ENCODE measurements at regions not wholly inside any gene's neighbourhood (a gene's known extent, or its start where the extent isn't known, plus 50 kb on each side); places are given as distances from the start of the nearest gene placed in this dataset.
"Not testable (repeated sequence)": the region's sequence is repeated elsewhere in the genome, so short reads cannot be mapped to it uniquely, and the experiment has no call there.

GRCh38 chr6:125549202-125549884, 200.1 kb upstream of the HEY2 start:
- DNase-seq: no peak

DNA sequence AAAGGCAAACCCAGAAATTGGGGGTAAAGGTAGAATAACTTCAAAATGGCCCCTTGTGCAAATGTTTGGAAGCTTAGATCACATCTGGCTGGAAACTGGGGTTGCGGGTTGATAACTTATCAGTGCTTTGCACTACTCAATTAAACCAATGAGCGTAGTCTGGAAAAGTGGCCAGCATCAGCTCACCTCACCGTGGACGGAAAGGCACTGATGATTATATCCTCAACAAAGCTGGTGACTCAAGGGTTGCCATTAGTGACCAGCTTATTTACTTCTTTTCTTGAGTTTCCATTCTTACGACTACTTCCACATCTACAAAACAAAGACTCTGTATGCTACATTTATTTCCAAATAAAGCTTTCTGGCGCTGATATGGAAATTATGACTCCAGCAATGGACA, 198.5 kb upstream of the HEY2 start:
- no peak for DNase-seq

DNA sequence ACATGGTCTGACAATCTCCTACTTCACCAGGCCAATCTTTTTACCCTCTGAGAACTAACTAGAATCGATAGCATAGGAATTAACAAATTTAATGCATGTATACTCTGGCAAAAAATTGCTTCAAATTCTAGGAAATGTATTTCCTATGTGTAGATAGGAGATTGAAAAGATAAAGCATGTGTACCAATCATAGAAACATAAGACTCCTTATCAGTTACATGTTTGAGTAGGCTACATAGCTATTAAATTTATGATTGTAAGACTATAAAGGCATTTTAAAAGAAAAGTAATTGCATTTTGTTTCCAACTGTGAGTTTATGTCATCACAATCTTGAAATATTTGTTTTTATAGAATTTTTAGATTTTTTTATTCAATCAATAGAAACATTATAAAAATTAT, 196.6 kb upstream of the HEY2 start:
- DNase-seq: no peak

GRCh38 chr6:125554456-125554855, 195.0 kb upstream of the HEY2 start:
- DNase-seq: no peak

DNA sequence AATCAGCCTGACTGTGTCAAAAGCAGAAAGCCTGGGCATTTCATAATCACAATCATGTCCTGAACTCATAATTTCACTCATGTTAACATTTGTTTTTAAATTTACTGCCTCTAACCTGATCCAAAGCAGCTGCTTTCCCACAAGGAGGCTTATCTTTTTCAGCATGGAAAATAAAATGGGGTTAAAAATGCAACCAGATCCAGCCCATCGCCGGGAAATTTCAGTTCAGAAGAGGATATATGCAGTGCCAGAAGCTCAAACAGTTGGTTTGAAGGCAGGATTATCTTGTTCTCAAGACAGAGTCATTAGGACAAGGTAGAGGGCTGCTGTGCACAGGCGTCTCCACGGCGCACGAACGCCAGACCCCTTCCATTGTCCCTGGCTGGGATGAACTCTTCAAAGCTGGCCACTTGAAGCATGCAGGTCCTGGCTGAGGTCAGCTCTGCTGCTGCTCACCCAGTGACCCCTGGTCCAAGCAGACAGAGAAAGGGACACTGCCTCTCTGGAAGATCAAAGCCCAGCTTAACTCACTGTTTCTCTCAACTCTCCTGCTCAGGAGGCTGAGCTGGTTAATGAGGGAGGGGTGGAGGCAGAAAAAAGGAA, 191.1 kb upstream of the HEY2 start:
- DNase-seq: no peak

DNA sequence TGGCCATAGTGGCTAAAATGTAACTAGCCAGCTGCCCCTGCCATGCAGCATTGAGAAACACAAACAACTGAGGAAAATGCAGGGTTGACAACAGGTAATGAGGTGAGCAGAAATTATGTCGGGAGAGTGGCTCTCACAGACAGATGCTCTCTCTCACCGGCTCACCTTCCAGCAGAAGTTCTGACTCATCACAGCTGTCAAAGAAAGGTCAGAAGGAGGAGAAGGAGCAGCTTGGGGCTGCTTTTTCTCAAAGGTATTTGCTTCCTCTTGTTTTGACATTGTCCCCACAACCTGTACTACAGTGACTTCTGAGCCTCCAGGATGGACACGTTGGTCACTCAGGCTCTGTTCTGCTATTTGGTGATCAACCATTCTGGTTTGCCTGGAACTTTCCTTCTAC, 190.5 kb upstream of the HEY2 start:
- DNase-seq: no peak

GRCh38 chr6:125562156-125562555, 187.3 kb upstream of the HEY2 start:
- no peak for DNase-seq

- DNase-seq: no peak
Observed at GRCh38 chr6:125564941-125565340, 184.5 kb upstream of the HEY2 start.

DNA sequence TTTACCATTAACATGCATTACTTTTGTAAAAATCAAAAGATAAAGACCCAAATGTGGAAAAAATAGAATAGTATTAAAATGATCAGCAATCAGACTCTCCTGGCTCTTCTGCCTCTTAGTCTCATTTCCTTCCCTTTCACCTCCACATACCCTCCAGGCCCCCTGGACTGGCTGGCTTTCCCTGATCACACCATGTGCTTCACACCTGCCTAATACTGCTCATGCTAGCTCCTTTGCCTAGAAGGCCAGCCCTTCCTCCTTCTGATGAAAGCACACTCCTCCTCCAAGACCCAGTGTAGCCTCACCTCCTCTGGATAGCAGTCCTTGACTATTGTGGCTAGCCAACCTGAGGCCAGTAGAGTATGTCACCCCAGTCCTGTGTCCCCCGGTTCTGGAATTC, 182.0 kb upstream of the HEY2 start:
- no peak for DNase-seq

DNA sequence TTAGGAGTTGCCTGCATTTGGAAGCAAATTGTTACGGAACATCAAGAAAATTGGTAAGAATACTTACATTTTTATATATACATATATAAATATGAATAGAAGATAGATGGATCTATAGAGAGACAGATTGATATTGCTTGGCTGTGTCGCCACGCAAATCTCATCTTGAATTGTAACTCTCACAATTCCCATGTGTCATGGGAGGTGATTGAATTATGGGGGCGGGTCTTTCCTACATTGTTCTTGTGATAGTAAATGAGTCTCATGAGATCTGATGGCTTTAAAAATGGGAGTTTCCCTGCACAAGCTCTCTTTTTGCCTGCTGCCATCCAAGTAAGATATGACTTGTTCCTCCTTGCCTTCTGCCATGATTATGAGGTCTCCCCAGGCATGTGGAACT, 180.8 kb upstream of the HEY2 start:
- no peak for DNase-seq

- no peak for DNase-seq
Observed at GRCh38 chr6:125570526-125570925, 178.9 kb upstream of the HEY2 start.

DNA sequence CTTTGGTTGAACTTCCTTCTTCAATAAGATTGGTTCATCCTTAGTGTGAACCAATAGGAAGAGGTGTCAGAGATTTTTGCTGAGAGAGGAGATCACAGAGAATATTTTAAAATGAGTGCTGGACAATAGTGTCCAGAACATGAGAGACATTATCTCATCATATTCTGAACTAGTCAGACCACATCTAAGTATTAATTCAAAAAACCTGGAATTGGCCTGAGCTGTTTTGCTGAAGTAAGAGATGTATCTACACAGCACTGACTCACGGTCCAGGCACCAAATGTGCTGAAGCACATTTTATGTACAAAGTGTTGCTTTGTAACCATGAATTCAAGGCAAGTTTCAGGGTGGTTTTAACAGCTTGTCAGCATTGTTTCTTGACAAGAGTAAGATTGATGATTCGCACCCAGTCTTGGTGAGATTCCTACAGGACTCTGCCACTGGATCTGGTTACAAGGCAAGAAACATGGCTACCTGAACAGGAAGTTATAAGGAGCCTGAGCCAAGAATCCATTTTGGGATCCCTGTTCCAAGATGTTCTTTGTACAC, 178.2 kb upstream of the HEY2 start:
- DNase-seq: no peak

- no peak for DNase-seq
Observed at GRCh38 chr6:125574604-125575003, 174.8 kb upstream of the HEY2 start.

DNA sequence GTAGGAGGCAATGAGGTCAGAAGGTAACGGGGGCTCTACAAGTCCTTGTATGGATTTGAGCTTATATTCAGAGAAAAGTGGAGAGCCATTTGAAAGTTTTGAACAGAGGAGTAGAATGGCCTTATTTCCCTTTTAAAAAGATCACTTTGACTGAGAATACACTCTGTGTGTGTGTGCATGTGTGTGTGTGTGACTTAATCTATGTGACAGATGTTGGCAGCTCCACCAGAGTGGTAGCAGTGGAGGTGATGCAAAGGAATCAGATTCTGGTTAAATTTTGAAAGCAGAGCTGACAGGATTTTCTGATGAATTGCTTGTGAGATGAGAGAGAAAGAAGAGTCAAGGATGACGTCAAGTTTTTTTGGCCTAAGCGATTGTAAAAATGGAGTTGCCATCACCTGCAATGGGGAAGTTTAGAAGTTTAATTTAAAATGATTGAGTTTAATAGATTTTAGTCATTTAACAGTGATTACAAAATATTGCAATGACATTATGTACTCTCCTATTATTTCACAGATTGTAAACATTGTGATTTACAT, 172.2 kb upstream of the HEY2 start:
- no peak for DNase-seq

DNA sequence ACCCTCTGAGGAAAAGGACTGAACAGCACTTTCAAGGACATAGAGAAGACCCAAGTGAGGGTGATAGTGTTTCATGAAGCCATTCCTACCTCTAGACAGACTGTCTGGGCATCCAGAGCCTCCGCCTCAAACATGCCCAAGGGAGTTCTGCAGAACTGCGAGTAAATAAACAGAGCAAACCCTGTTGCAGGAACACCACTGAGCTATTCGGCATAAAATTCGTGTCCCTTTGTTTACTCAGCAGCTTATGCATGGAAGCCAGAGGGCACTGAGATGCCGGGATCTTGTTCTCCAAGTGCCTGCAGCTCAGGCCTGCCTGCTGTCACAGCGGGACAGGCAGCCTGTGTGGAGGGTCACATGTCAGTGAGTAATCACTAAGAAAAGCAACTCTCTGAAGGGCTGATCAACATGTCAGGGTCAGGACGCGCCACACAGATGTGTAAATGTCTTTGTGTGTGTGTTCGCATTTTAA, 164.9 kb upstream of the HEY2 start:
- peak; percentile 88 for DNase-seq

DNA sequence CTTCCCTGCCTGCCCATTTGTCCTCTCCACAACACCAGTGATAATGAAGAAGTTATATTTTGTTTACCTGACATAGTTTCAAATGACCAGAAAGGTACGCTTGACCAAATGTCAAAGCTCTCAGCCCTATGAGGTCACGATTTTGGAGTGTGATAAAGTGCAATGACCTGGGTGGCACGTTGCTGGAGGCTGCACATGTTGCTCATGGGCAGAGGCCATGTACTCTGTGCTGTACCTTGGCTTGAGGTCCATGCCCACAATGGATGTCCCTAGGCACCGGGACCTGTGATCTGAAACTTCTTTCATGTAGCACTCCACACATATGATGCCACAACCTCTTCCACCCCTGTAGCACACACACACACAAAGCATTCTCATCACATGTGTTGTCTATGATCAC, 164.0 kb upstream of the HEY2 start:
- no peak for DNase-seq

DNA sequence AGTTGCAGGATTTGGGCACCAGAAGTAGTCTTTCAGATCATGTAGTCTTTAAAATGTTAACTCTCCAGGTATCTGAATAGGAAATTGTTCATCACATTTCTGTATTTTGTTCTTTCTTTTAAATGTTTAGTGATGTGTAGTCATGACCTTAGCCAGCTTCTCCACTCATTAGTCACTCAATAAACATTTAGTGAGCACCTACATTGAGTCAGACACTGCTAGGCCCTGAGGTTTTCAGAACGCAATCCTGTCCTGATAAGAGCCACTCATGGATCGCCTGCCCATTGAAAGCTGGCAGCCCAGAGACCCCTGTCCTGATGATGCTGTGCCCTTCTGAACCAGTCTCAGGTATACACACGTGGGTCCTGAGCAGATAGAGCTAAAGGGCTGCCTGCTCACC, 163.4 kb upstream of the HEY2 start:
- no peak for DNase-seq

DNA sequence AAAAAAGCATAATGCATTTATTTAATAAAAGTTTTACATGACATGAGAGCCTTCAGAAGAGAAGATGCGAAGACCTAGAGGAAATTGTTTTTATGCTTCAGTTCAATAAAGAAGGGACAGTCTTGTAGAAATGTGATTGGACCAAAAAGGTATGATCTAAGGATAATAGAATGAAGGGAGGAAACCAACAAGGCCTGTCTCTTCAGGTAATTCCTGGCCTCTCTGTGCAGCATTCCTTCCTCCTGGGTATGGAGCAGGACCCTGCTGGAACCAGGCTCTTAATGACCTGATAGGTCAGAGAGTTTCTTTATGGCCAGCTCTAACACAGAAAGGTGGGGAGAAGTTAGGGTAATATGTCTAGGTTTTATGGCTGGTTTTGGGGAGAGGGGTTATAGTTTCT, 162.8 kb upstream of the HEY2 start:
- no peak for DNase-seq

- DNase-seq: no peak
Observed at GRCh38 chr6:125587666-125588632, 161.5 kb upstream of the HEY2 start.

GRCh38 chr6:125591796-125592195, 157.6 kb upstream of the HEY2 start:
- DNase-seq: not testable (repeated sequence)

DNA sequence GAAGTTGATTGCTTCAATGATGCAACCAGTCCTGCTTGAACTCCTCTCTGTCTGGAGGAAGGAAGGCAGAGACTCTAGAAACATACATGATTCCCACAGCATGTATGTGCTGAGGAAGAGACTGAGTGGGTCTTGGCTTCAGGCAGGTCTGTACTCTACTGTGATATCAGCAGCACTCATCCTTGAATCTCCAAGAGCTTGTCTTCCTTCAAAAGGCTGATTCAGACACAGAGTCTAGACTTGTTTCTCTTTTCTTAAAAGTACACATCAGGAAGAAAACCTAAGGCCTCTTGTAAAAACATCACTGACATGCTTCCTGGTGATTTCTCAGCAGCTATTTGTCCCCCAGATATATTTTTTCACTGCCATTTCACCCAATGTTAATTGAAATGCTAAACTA, 155.7 kb upstream of the HEY2 start:
- no peak for DNase-seq

- no peak for DNase-seq
Observed at GRCh38 chr6:125596020-125596419, 153.4 kb upstream of the HEY2 start.

All from NCI-H345 (cell line).